ENCODE measurements at regions not wholly inside any gene's neighbourhood (a gene's known extent, or its start where the extent isn't known, plus 50 kb on each side); places are given as distances from the start of the nearest gene placed in this dataset.
A peak's percentile ranks its signal among the peaks of the same experiment; 100 is the strongest.

DNA sequence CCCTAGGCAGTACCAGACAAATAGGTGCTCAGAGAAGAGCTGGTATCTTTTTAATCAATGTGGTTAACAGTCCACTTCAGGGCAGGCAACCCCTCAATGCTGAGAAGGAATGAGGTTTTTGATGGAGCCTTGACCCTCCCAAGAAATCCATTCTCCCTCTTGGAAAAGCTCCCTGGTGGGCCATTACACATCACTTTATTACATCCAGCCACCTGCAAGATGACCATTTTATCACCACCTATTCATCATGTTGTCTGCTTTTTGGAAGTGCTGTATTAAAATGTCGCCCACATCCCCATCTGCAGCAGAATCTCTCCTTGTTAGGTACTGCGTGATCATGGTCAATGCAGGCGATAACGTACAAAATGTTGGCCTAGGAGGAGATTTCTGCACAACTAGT lies 614.7 kb upstream of the TMEM132C start:
- WGBS, 4 donors, result 89 to 97% (median 95%) methylated on average over 4 of the region's 4 CpGs

GRCh38 chr12:127654383-127654985 lies 612.5 kb upstream of the TMEM132C start:
- no peak for TF ChIP-seq POLR2A (IDR thresholded peaks at IDR 0.05)
- TF ChIP-seq, protein P1, sequence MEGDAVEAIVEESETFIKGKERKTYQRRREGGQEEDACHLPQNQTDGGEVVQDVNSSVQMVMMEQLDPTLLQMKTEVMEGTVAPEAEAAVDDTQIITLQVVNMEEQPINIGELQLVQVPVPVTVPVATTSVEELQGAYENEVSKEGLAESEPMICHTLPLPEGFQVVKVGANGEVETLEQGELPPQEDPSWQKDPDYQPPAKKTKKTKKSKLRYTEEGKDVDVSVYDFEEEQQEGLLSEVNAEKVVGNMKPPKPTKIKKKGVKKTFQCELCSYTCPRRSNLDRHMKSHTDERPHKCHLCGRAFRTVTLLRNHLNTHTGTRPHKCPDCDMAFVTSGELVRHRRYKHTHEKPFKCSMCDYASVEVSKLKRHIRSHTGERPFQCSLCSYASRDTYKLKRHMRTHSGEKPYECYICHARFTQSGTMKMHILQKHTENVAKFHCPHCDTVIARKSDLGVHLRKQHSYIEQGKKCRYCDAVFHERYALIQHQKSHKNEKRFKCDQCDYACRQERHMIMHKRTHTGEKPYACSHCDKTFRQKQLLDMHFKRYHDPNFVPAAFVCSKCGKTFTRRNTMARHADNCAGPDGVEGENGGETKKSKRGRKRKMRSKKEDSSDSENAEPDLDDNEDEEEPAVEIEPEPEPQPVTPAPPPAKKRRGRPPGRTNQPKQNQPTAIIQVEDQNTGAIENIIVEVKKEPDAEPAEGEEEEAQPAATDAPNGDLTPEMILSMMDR (IDR thresholded peaks at IDR 0.05), result no peak
- Histone ChIP-seq H3K9me3 (replicated peaks in 1 of 3) (no peaks in the 10 kb centered on the region), H3K36me3 (replicated peaks in 1 of 2) (no peaks in the 10 kb centered on the region), H3K4me3 (no peak overlapping the region), H3K27me3 (no peaks in the 10 kb centered on the region), H3K4me1 (replicated peaks in 1 of 2) (no peaks in the 10 kb centered on the region), H3K27ac (no peak overlapping the region)
- DNase-seq, result peak in 5 of 7 donors; percentile 16 to 79 (median 30)
- intact Hi-C loops (cut with DNase I), result no loop called here
- 51 to 66% (median 60%) methylated on average over 8 to 10 of the region's 10 CpGs for WGBS, 4 donors

More for the DNA sequence above, 614.7 kb upstream of the TMEM132C start:
- H3K4me1 ChIP-seq (replicated peaks in 1 of 2), result no peaks in the 10 kb centered on the region
- no peak overlapping the region for H3K27ac ChIP-seq
- no peaks in the 10 kb centered on the region for H3K9me3 ChIP-seq (replicated peaks in 1 of 3)
- intact Hi-C loops (cut with DNase I), result no loop called here
- no peak for DNase-seq
- no peak for TF ChIP-seq POLR2A (IDR thresholded peaks at IDR 0.05)
- TF ChIP-seq, protein P1 (IDR thresholded peaks at IDR 0.05), result no peak
- no peaks in the 10 kb centered on the region for H3K36me3 ChIP-seq (replicated peaks in 1 of 2)
- no peaks in the 10 kb centered on the region for H3K27me3 ChIP-seq
- H3K4me3 ChIP-seq, result no peak overlapping the region

DNA sequence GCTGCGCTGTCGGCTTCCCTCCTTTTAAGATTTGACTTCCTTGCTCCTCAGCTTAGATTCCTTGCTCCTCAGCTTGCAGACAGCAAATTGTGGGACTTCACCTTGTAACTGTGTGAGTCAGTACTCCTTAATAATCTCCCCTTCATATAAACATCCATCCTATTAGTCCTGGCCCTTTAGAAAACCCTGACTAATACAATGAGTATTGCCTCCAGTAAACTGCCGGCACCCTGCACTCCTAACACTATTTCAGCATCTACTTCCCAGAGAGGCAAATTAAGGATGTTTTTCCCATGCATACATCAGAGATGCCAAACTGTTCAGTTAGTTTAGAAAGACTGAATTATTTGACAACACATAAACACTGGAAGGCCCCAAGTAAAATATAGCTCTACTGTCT lies 611.3 kb upstream of the TMEM132C start:
- Histone ChIP-seq H3K9me3 (replicated peaks in 1 of 3) (no peaks in the 10 kb centered on the region), H3K36me3 (replicated peaks in 1 of 2) (no peaks in the 10 kb centered on the region), H3K27me3 (no peaks in the 10 kb centered on the region), H3K4me1 (replicated peaks in 1 of 2) (no peaks in the 10 kb centered on the region), H3K4me3 (no peak overlapping the region), H3K27ac (no peak overlapping the region)
- 84 to 98% (median 92%) methylated on average over 3 of the region's 3 CpGs for WGBS, 4 donors
- intact Hi-C loops (cut with DNase I), result no loop called here
- no peak for DNase-seq
- TF ChIP-seq, protein P1 (IDR thresholded peaks at IDR 0.05), result no peak
- no peak for TF ChIP-seq POLR2A (IDR thresholded peaks at IDR 0.05)

GRCh38 chr12:127656266-127656665 lies 610.7 kb upstream of the TMEM132C start:
- TF ChIP-seq POLR2A (IDR thresholded peaks at IDR 0.05), result no peak
- TF ChIP-seq, protein P1 (IDR thresholded peaks at IDR 0.05), result no peak
- H3K27ac ChIP-seq, result no peak overlapping the region
- H3K4me3 ChIP-seq, result no peak overlapping the region
- DNase-seq, result no peak
- H3K4me1 ChIP-seq (replicated peaks in 1 of 2), result no peaks in the 10 kb centered on the region
- no peaks in the 10 kb centered on the region for H3K27me3 ChIP-seq
- no peaks in the 10 kb centered on the region for H3K36me3 ChIP-seq (replicated peaks in 1 of 2)
- WGBS, 4 donors, result 65 to 78% (median 67%) methylated on average over 3 of the region's 3 CpGs
- no peaks in the 10 kb centered on the region for H3K9me3 ChIP-seq (replicated peaks in 1 of 3)
- intact Hi-C loops (cut with DNase I), result no loop called here

Data from adrenal gland (tissue), 9 donors.